Activated CD4-positive, CD25-positive, alpha-beta regulatory T cell (primary cell): ENCODE measurements at regions not wholly inside any gene's neighbourhood (a gene's known extent, or its start where the extent isn't known, plus 50 kb on each side); places are given as distances from the start of the nearest gene placed in this dataset.
"Not testable (repeated sequence)": the region's sequence is repeated elsewhere in the genome, so short reads cannot be mapped to it uniquely, and the experiment has no call there.

Source experiments
- DNase-seq, 4 experiments: peaks; one replicate each; lab custom pipeline; 2025; lab: John Stamatoyannopoulos, UW

DNA sequence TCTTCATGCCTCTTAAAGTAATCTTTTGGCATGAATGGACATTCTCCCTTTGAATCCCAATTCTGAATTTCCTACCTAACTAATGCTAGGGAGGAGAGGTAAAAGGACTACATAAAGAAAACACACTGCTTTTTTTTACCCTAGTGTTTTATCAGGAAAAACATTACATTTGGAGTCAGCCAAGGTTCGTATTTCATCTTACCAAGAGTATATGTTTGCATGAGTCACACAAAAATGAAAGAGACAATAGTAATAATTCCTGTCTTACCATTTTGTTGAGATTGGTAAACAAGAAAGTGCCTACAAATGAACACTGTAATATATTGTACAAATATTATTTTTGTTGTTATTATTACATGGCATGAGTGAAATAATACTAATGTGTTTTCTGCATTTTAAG, 112.9 kb upstream of the WARS2 start:
- DNase-seq, result no peak

GRCh38 chr1:119254067-119254720, 113.7 kb upstream of the WARS2 start:
- DNase-seq, result no peak

- not testable (repeated sequence) for DNase-seq
Observed at GRCh38 chr1:119256089-119256488, 112.5 kb upstream of the HAO2 start.

DNA sequence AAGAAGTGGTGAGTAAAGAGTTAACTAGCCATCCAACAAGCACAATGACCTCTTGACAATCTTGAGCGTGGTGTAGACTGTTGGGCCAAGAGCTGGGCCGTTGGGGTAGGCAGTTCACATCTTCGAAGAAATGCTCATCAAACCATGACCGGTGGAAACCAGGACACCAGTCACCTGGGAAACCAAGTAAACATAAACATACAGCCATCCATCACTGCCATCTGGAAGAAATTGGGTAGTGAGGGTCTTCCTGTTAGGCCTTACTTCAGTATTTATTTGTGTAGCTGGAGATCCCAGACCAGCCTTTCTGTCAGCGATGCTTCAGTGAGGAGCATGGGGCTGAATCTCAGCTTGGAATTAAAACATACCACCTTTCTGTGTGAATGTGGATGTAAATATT, 108.1 kb upstream of the HAO2 start:
- DNase-seq, result no peak

DNA sequence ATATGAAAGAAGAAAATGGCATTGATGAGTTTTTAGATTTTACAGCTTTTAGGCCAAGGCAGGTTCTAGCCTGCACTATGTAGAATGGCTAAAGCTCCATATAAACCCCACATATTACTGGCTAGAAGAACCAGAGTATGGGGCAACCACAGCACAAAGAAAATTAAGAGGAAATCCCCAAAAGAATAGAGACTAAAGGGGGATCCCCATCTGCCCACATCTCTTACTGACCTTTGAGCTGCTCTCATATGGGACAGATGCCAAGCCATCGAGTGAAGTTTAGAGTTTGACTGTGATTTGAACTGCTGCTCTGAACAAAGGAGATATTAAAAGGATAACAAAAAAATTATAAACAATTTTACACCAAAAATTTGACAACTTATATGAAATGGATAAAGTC, 102.2 kb upstream of the HAO2 start:
- DNase-seq, result no peak

- DNase-seq, result no peak
Observed at GRCh38 chr1:119266858-119267257, 101.7 kb upstream of the HAO2 start.

DNA sequence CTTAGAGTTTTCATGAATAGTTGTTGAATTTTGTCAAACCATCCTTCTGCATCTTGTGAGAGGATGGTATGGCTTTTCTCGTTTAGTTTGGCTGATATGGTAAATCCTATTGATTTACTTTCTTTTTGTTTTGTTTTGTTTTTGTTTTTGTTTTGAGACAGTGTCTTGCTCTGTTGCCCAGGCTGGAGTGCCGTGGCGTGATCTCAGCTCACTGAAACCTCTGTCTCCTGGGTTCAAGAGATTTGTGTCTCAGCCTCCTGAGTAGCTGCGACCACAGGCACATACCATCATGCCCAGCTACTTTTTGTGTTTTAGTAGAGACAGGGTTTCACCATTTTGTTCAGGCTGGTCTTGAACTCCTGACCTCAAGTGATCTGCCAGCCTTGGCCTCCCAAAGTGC, 101.3 kb upstream of the HAO2 start:
- DNase-seq, result not testable (repeated sequence)

DNA sequence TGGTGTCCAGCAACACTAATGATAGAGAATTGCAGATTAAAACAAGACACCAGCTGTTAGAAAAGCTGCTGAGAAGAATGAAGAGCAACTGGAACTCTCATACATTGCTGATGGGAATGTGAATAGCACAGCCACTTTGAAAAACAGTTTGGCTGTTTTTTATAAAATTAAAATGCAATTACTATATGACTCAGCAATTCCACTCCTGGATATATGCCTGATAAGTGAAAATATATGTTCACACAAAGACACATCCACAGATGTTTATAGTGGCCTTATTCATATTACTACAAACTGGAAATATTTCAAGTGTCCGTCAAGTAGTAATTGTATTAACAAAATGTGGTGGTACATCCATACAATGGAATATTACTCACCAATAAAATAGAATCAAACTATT, 99.7 kb upstream of the HAO2 start:
- DNase-seq, result no peak

DNA sequence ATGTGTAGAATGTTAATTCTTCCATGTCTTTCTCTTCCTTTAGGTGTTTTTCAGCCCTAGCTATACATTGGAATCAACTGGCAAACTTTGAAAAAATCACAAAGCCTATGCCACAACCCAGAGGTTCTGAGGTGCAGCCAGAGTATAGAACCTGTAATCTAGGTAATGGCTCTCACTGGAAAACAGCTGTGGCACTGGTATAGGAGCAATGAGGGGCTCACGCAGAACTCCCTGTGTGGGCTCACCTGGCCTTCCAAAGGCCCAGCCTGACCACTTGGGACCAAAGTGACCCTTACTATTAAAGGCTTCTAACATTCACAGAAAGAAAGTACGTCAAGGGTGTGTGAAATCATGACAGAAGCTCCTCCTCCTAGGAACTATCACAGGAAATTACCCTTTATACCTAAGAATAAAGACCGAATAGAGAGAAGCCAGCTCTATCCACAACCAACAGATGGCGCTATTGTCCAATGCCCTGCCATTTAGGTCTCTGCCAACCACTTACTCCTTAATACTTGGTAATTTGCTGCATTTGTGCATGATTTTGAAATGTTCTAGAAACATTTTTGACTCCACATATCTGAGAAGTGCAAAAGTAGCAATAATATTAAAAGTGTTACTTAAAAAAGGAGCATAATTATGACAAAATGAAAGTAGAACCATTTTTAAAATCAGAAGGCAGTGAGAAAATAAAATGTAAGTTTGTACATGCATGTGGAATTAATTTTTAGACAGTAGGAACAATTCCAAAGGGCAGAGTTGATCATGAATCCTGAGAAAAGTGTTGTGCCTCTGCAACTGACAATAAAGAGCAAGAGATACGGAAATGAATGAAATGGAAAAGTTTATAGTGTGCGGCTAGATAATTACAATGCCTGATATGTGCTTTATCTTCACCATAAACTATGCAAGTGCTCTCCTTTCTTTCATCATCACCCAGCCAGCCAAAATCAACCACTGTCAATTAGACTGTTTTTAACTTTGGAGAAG, 93.1 kb upstream of the HAO2 start:
- DNase-seq, result peak in 1 of 4 experiments; percentile 4

DNA sequence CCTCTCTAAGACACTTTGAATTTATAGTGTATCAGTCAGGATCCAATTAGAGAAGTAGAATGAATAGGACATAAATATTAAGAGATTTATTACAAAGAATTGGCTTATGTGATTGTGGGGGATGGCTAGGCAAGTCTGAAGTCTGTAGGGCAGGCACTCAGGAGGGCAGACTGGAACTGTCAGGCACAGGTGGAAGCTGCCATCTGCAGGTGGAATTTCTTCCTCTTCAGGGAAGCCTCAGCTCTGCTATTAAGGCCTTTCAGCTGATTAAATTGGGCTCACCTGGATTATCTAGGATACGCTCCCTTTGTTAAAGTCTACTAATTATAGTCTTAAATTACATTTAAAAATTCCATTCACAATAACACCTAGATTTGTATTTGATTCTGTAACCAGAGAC, 92.0 kb upstream of the HAO2 start:
- no peak for DNase-seq

GRCh38 chr1:119279456-119280381, 88.9 kb upstream of the HAO2 start:
- DNase-seq, result no peak

DNA sequence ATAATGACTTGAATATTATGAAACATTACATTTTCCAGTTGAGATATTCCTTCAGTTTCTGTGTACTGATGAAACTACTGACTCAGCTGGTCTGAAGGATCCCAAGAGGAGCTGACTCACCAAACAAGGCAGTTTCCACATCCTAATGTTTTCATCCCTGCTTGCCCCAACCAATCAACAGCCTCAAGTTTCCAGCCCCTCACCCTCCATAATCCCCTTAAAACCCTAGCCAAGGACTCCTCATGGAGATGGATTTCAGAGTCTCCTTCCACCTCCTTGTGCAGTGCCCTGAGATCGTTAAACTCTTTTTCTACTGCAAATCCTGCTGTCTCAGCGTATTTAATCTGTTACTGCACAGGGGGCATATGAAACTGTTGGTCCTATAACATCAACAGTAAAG, 83.1 kb upstream of the HAO2 start:
- no peak for DNase-seq

GRCh38 chr1:119286587-119287181, 81.9 kb upstream of the HAO2 start:
- no peak for DNase-seq

GRCh38 chr1:119288751-119289150, 79.8 kb upstream of the HAO2 start:
- no peak for DNase-seq

DNA sequence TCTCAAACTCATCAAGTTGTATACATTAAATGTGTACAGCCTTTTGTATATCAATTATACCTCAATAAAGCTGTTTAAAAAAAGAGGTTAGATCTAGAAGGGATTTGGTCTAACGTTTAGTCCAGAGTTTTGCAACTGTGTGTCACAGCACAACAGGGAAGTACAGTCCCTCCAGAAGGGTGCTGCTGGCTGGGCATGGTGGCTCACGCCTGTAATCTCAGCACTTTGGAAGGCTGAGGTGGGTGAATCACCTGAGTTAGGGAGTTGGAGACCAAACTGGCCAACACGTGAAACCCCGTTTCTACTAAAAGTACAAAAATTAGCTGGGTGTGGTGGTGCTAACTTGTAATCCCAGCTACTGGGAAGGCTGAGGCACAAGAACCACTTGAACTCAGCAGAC, 78.3 kb upstream of the HAO2 start:
- DNase-seq, result no peak

DNA sequence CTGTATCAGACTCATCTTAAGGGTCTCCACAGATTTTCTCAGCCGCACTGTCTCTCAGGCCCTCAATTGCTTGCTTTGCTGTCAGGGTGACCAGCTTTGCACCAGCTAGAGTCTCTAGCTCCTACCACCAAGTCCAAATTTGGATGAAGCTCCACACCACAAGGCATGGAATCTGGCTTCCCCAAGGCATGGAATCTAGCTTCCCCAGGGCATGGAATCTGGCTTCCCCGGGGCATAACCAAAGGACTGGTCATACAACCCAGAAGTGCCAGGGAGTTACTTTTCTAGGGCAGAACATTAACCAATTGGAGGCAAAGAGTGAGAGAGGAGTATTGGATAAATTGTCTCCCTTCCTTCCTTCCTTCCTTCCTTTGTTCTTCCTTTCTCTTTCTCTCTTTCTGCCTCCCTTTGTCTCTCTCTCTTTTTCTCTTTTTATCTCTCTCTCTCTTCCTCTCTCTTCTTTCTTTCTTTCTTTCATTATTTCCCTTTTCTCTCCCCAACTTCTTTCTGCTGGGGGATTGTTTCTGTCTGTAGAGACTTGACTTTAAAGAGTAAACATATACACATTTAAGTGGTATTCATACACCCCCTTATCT, 76.9 kb upstream of the HAO2 start:
- DNase-seq, result no peak

DNA sequence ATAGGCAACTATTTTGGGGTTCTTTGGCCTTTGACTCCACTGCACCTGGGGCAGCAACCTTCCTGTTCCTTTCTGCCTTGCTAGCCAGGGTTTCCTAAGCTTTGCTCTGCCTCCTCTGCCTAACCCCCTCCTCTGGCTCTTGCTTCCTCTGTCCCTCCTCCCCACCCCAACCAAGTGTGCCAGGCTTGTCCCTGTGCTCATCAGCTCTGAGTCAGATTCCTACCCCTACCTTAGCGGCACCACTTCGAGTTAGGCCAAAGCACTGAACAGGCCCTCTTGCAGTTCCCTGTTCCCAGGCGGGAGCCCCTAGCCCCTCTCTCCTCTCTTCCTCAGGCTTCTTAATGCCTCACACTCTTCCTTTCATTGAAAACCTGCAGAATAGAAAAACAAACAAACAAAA, 74.8 kb upstream of the HAO2 start:
- no peak for DNase-seq

DNA sequence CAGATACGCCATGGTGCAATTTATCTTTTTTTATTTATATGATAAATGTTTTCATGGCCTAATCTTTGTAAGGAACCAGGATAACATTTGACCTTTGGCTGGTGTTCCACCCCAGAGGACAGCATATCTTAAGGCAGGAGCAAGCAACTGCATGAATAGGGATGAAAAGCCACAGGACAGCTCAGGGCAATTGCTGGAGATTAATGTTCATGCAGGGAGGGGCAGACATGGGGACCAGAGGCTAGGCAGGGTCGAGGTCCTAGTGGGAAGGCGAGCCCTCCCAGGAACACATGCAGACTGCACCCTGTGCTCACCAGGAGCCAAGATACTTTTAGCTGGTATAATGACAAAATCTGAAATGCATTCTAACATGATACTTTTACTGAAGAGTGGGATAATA, 74.4 kb upstream of the HAO2 start:
- DNase-seq, result no peak

DNA sequence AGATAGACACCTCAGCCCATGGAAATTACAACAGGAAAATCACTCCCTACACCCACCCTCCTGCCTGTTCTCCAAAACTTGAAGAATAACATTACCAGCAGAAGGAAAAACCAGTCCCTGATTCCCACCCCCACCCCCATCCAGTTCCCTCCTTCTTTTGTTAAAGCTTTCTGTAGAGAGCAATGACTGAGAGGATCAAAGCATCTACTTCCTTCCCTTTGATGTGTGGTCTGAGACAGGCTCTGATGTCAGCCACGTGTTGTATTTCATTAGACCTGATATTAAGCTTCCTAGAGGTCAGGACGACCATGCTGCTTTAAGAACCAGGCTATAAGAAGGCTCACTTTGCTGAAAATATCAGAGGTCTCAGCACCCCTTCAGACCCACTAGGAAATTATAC, 73.9 kb upstream of the HAO2 start:
- DNase-seq, result no peak

- DNase-seq, result no peak
Observed at GRCh38 chr1:119298687-119299303, 69.8 kb upstream of the HAO2 start.

GRCh38 chr1:119302011-119302410, 66.6 kb upstream of the HAO2 start:
- no peak for DNase-seq
